KOPT-K1 (cell line): ENCODE measurements at regions not wholly inside any gene's neighbourhood (a gene's known extent, or its start where the extent isn't known, plus 50 kb on each side); places are given as distances from the start of the nearest gene placed in this dataset.
"Not testable (repeated sequence)": the region's sequence is repeated elsewhere in the genome, so short reads cannot be mapped to it uniquely, and the experiment has no call there.

Experiments used
- H3K27ac ChIP-seq: fragments of 200-600 bp; sonication (generic); 2 replicates; pipeline ENCODE4 v1.5.1; 2016; ENCODE audit warnings: antibody characterized with exemption, mild to moderate bottlenecking, low read depth, low read length; ENCODE audit not compliant: poor library complexity, severe bottlenecking
- H3K36me3 ChIP-seq: fragments of 200-600 bp; sonication (generic); 2 replicates; pipeline ENCODE4 v1.5.1; 2017; ENCODE audit warnings: antibody characterized with exemption, mild to moderate bottlenecking, low read length, moderate library complexity; ENCODE audit not compliant: insufficient read depth
- H3K9me3 ChIP-seq: fragments of 200-600 bp; sonication (generic); 2 replicates; pipeline ENCODE4 v1.5.1; 2017; ENCODE audit warnings: antibody characterized with exemption, low read length, mild to moderate bottlenecking; ENCODE audit not compliant: insufficient read depth, poor library complexity, severe bottlenecking

DNA sequence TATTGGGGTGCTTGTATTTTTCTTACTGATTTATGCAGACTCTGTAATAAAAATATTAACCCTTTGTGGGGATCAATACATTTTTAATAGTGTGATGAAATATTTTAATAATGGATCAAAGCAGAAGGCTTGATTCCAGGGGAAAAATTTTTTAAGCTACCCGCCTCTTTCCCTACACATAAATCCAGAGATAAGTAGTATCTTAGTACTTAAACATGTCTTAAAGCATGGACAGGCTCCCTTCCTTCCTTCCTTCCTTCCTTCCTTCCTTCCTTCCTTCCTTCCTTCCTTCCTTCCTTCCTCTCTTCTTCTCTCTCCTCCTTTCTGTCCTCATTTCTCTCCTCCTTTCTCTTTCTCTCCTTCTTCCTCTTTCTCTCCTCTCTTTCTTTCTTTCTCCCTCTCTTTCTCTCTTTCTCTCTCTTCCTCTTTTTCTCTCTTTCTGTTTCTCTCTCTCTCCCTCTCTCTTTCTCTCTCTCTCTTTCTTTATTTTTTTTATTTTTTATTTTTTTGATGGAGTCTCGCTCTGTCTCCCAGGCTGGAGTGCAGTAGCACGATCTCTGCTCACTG is 78.0 kb upstream of the SPRY4 start:
- no peak overlapping the region for H3K27ac ChIP-seq
- no peaks in the 10 kb centered on the region for H3K9me3 ChIP-seq
- H3K36me3 ChIP-seq: no peaks in the 10 kb centered on the region

DNA sequence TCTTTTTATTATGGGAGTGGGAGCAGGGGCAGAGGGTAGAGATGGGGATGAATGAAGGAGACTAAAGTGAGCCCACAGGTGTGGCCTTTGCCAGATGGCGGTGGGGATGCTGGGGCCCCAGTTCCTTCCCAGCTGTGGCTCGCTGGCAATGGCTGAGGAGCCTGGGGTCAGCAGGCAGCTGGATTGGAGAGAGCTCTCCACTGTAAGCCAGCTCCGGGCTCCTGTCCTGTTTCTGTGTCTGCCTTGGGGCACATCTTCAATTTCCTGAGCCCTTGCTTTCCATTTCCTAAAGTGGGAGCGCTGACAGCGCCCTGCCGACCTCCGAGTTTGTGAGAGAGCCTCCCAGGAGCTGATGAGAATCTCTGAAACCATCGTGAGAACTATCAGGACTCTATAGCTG is 75.6 kb upstream of the SPRY4 start:
- Histone ChIP-seq H3K27ac (no peak overlapping the region), H3K36me3 (no peaks in the 10 kb centered on the region), H3K9me3 (peaks cover 19% of the 10 kb centered on the region)

DNA sequence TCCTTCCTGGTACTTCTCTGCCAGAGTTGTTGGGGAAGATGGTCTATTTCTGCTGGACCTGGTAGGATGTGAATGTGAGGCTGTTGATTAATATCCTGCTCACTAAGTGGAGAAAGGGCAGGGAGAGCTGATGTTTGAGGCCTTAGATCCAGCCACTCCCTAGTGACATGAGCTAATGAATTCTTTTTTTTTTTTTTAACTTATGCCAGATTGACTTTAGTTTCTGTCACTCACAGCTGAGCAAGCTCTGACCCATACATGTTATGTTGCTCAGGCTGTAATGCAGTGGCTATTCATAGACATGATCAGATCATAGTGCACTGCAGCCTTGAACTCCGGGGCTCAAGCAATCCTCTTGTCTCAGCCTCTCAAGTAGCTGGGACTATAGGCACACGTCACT is 75.1 kb upstream of the SPRY4 start:
- no peaks in the 10 kb centered on the region for H3K36me3 ChIP-seq
- no peak overlapping the region for H3K27ac ChIP-seq
- peaks cover 22% of the 10 kb centered on the region for H3K9me3 ChIP-seq

- H3K9me3 ChIP-seq: peaks cover 22% of the 10 kb centered on the region
- no peaks in the 10 kb centered on the region for H3K36me3 ChIP-seq
- H3K27ac ChIP-seq: no peak overlapping the region
These were observed 73.9 kb upstream of the SPRY4 start for GRCh38 chr5:142398730-142399055.

GRCh38 chr5:142398011-142398729 is 73.3 kb upstream of the SPRY4 start:
- H3K36me3 ChIP-seq: not testable (repeated sequence)
- H3K9me3 ChIP-seq: peaks cover 22% of the 10 kb centered on the region

GRCh38 chr5:142397178-142397577 is 72.4 kb upstream of the SPRY4 start:
- Histone ChIP-seq H3K36me3 (no peaks in the 10 kb centered on the region), H3K27ac (no peak overlapping the region), H3K9me3 (peaks cover 22% of the 10 kb centered on the region)

More at GRCh38 chr5:142398011-142398729, 73.3 kb upstream of the SPRY4 start:
- not testable (repeated sequence) for H3K27ac ChIP-seq

- H3K27ac ChIP-seq: no peak overlapping the region
- H3K36me3 ChIP-seq: no peaks in the 10 kb centered on the region
- H3K9me3 ChIP-seq: peaks cover 22% of the 10 kb centered on the region
These were observed 71.7 kb upstream of the SPRY4 start for GRCh38 chr5:142396436-142397038.

DNA sequence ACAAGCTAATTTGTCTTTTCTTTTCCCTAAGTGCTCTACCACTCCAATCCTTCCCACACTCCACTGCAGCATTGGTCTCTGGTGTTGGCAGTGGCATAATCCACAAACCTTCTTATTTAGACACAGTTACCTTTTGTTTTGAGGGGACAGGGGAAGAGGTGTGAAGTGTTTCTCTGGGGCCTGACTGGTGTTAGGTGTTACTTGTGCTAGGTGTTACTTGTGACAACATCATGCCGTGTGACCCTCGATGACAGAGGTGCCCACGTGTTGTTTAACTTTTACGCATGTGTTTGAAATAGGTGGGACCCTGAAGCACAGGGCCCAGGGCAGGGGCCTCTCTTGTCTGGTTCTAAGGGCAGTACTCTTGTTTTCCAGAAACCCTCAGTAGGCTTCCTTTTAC is 70.5 kb upstream of the SPRY4 start:
- H3K27ac ChIP-seq: no peak overlapping the region
- peaks cover 22% of the 10 kb centered on the region for H3K9me3 ChIP-seq
- no peaks in the 10 kb centered on the region for H3K36me3 ChIP-seq

DNA sequence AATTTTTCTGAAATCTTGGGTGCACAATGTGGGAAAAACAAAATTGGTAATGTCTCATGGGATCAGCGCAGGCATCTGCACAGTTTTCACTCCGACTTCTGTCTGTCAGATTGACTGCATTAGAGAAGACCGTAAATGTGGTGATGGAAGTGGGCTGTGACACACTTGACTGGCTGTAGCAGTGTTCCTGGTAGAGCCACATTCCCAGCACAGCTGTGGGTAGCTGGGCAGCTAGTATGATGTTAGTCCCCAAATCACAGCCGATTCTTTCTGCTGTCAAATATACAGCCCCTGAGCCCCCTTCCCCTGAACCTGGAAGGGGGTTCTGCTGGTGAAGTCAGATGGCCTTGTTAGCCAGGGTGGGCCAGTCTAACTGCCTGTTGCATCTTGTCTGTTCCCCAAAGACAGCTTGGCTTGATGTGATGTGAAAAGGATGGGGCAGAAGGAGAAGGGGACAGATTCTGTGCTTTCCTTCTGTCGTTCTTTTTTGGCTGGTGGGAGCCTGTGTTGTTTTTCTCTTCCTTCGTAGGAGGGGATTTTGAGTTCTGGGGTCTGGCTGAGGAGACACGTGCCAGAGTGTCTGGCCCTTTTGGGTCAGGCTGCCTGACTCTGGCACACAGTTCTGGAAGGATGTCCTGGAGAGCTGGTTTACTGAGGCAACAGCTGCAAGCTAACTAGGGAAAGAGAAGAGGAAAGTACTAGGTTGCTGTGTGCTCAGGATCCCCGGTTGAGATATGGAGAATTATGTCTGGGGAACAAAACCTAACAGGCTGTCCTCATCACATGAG is 66.4 kb upstream of the SPRY4 start:
- H3K9me3 ChIP-seq: peaks cover 11% of the 10 kb centered on the region
- H3K27ac ChIP-seq: no peak overlapping the region
- H3K36me3 ChIP-seq: no peaks in the 10 kb centered on the region

- no peak overlapping the region for H3K27ac ChIP-seq
- H3K9me3 ChIP-seq: peaks cover 3% of the 10 kb centered on the region
- H3K36me3 ChIP-seq: no peaks in the 10 kb centered on the region
These were observed 65.5 kb upstream of the SPRY4 start for GRCh38 chr5:142390334-142390733.

GRCh38 chr5:142388696-142389095 is 63.9 kb upstream of the SPRY4 start:
- no peaks in the 10 kb centered on the region for H3K9me3 ChIP-seq
- no peaks in the 10 kb centered on the region for H3K36me3 ChIP-seq
- no peak overlapping the region for H3K27ac ChIP-seq

DNA sequence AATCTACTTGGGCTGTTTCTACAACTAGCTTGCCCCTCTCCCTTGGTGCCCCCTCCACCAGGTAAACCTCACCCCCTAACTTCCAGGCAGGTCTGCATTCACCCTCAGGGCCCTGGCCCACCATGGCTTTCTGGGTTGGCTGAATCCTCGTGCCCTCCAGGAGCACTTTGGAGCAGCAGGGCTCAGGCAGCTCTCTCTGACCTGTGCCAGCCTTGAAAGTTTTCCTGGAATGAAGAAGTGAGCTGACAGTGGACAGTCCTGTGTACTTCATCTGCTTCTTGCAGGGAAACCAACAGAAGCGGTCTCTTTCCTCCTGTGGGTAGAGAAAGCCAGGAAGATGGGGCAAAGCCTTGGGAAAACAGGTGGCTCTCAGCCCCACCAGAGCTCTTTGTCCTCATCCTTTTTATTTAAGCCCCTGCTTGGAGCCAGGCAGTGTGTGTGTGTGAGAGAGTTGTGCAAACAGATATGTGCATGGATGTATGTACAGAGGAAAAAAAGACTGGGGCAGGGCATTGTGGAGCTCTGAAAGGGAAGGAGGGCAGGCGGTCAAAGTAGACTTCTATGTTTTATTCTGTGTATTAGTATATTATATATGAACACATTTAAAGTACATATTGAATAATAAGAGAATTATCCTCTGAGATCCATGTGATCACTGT is 62.3 kb upstream of the SPRY4 start:
- Histone ChIP-seq H3K27ac (no peak overlapping the region), H3K36me3 (no peaks in the 10 kb centered on the region), H3K9me3 (no peaks in the 10 kb centered on the region)

DNA sequence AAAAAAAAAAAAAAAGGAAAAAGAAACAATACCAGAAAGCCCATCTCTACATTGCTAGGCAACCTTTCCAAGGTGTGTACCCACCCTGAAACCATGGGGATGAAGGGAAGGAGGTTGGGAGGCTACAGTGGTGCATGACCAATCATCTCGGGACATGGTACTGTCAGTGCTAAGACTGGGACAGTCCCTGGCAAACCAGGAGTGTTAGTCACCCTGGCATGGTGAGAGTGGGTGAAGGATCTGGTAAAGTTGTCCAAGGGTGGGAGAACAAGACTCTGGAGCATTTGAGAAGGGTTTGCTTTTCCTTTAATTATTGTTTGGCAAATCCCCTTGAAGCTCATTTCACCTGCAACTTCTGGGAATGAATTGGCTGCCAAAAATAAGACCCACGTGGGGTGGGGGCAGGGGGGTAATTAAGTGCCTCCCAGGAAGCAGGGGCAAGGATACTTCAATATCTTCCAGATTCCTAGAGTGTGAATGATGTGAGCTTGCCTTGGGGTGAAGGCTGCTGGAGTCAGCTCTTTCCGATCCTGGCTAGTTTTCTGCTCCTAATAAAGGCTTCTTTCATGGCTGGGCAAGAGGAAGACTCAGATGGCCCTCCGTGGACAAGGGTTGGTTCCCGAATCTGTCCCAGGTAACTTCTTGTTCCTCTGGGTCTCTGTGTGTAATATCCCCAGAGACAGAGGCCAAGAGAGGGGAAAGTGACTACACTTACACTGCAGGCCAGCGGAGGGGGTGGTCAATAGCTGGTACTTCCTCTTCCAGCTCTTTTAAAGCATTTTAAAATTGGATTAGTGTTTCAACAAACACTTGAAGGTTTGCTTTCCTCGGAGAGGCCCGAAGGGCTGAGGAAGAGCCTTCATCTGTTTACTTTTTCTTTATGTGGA is 61.6 kb upstream of the SPRY4 start:
- H3K27ac ChIP-seq: no peak overlapping the region
- no peaks in the 10 kb centered on the region for H3K9me3 ChIP-seq
- no peaks in the 10 kb centered on the region for H3K36me3 ChIP-seq

GRCh38 chr5:142385194-142385593 is 60.4 kb upstream of the SPRY4 start:
- no peaks in the 10 kb centered on the region for H3K36me3 ChIP-seq
- H3K27ac ChIP-seq: no peak overlapping the region
- H3K9me3 ChIP-seq: no peaks in the 10 kb centered on the region
